GM12878 (cell line): ENCODE measurements at regions not wholly inside any gene's neighbourhood (a gene's known extent, or its start where the extent isn't known, plus 50 kb on each side); places are given as distances from the start of the nearest gene placed in this dataset.

Source experiments
- ATAC-seq: fragments of 200-7000 bp; cut with Tn5 transposase; 3 replicates; pipeline ENCODE4 v1.9.1; 2020; ENCODE audit warnings: mild to moderate bottlenecking, moderate library complexity
- BruUV-seq: library from RNA; stranded (reverse); fragments of 400-500 nt; replicated peaks from 2 replicates; lab custom pipeline; 2021; lab: Mats Ljungman, UMichigan
- CTCF ChIA-PET: fragments of 300-600 bp; sonication (Branson Sonifier 250); formaldehyde crosslinking; extraction: SDS; loops from one replicate; lab custom pipeline; 2021; ENCODE audit warnings: inconsistent platforms; lab: Yijun Ruan, JAX
- POLR2A ChIA-PET: fragments of 350-600 bp; formaldehyde crosslinking; extraction: SDS; loops from one replicate; lab custom pipeline; 2021; ENCODE audit warnings: inconsistent platforms; lab: Charles Lee
- RAD21 ChIA-PET: fragments of 300-600 bp; sonication (Branson Sonifier 250); formaldehyde crosslinking; loops from one replicate; lab custom pipeline; 2023; ENCODE audit warnings: antibody characterized with exemption; ENCODE audit not compliant: unreplicated experiment; lab: Charles Lee
- SMC1A ChIA-PET: fragments of 300-600 bp; sonication (Branson Sonifier 250); formaldehyde crosslinking; loops from one replicate; lab custom pipeline; 2023; ENCODE audit not compliant: unreplicated experiment, uncharacterized antibody; lab: Charles Lee
- DNase-seq: peaks from one replicate; pipeline ENCODE4 v3.0.0-alpha.2; 2011; ENCODE audit warnings: low read depth, low spot score
- FAIRE-seq: peaks from 3 replicates; lab custom pipeline; 2011; peaks lifted over from hg19 to GRCh38; lab: Jason Lieb, UNC
- H2AFZ ChIP-seq: 2 replicates; pipeline ENCODE4 v1.6.0; 2011; ENCODE audit warnings: low read depth, low read length, control low read depth; ENCODE audit not compliant: control insufficient read depth
- H3K27ac ChIP-seq: 2 replicates; pipeline ENCODE4 v1.5.1; 2011; ENCODE audit warnings: control low read depth; ENCODE audit not compliant: control insufficient read depth, insufficient read depth
- H3K27me3 ChIP-seq, 2 experiments: replicated peaks in 1 of 2; 2 replicates each; pipeline versions ENCODE4 v1.6.0 to v1.6.1; 2011; ENCODE audit warnings: low read length in 1 of 2; ENCODE audit not compliant: control insufficient read depth in 2 of 2, insufficient read depth in 2 of 2
- H3K36me3 ChIP-seq, 2 experiments: 2 replicates each; pipeline ENCODE4 v1.5.1; 2011; ENCODE audit warnings: low read length in 1 of 2; ENCODE audit not compliant: control insufficient read depth in 2 of 2, insufficient read depth in 2 of 2
- H3K4me1 ChIP-seq: 2 replicates; pipeline ENCODE4 v1.6.1; 2011; ENCODE audit warnings: mild to moderate bottlenecking, low read length, moderate library complexity, mixed read lengths; ENCODE audit not compliant: control insufficient read depth, insufficient read depth
- H3K4me2 ChIP-seq: 2 replicates; pipeline ENCODE4 v1.6.0; 2011; ENCODE audit warnings: control low read depth; ENCODE audit not compliant: control insufficient read depth, insufficient read depth
- H3K4me3 ChIP-seq: fragments of 200-600 bp; sonication (generic); 2 replicates; pipeline ENCODE4 v1.5.1; 2016
- H3K79me2 ChIP-seq: 2 replicates; pipeline ENCODE4 v1.6.0; 2011; ENCODE audit warnings: low read length; ENCODE audit not compliant: control insufficient read depth, insufficient read depth
- H3K9ac ChIP-seq: 2 replicates; pipeline ENCODE4 v1.8.0; 2011; ENCODE audit warnings: low read length, control low read depth, mixed read lengths; ENCODE audit not compliant: control insufficient read depth, insufficient read depth
- H3K9me3 ChIP-seq: replicated peaks from 3 replicates; pipeline ENCODE4 v1.5.1; 2011; ENCODE audit warnings: mild to moderate bottlenecking, low read length; ENCODE audit not compliant: control insufficient read depth, insufficient read depth
- H4K20me1 ChIP-seq: 2 replicates; pipeline ENCODE4 v1.6.0; 2011; ENCODE audit not compliant: control insufficient read depth, insufficient read depth
- BCL3 ChIP-seq: IDR thresholded peaks from 2 replicates; pipeline ENCODE4 v1.6.1; 2011; ENCODE audit warnings: borderline replicate concordance, low read depth, mild to moderate bottlenecking, moderate library complexity, low read length; ENCODE audit not compliant: insufficient read depth, poor library complexity, severe bottlenecking
- BCLAF1 ChIP-seq: fragments of 450-650 bp; IDR thresholded peaks from 2 replicates; pipeline ENCODE4 v1.6.1; 2017; ENCODE audit warnings: antibody characterized with exemption, mild to moderate bottlenecking, moderate library complexity
- ELK1 ChIP-seq: IDR thresholded peaks from 2 replicates; pipeline ENCODE4 v1.6.1; 2012; ENCODE audit warnings: low read depth, low read length, improper control_type of control experiment
- EP300 ChIP-seq, 2 experiments: fragments of 150-350 bp in 1 of 2; IDR thresholded peaks; 2 replicates each; pipeline ENCODE4 v1.6.1; 2011 to 2012; ENCODE audit warnings: low read depth in 2 of 2, low read length in 2 of 2, borderline replicate concordance in 1 of 2, improper control_type of control experiment in 1 of 2, inconsistent platforms in 1 of 2; ENCODE audit not compliant: control insufficient read depth in 1 of 2
- EZH2 ChIP-seq: IDR thresholded peaks from 2 replicates; pipeline ENCODE4 v1.6.1; 2012; ENCODE audit warnings: low read depth, mild to moderate bottlenecking, control low read depth, inconsistent platforms, low read length, borderline replicate concordance; ENCODE audit not compliant: control insufficient read depth
- IKZF1 ChIP-seq: fragments of 450-650 bp; conservative IDR thresholded peaks from 2 replicates; pipeline ENCODE4 v1.6.1; 2017; ENCODE audit warnings: antibody characterized with exemption, mild to moderate bottlenecking
- MEF2A ChIP-seq: IDR thresholded peaks from 2 replicates; pipeline ENCODE4 v1.6.1; 2011; ENCODE audit warnings: low read depth, mild to moderate bottlenecking, low read length, moderate library complexity; ENCODE audit not compliant: insufficient read depth
- RELA ChIP-seq: fragments of 450-650 bp; IDR thresholded peaks from 2 replicates; pipeline ENCODE4 v1.8.0; 2014; ENCODE audit warnings: borderline replicate concordance; ENCODE audit not compliant: partially characterized antibody
- RFX5 ChIP-seq: IDR thresholded peaks from 2 replicates; pipeline ENCODE4 v1.6.1; 2011; ENCODE audit warnings: low read depth, low read length, improper control_type of control experiment
- STAT1 ChIP-seq: fragments of 450-650 bp; conservative IDR thresholded peaks from 2 replicates; pipeline ENCODE4 v1.6.1; 2014; ENCODE audit warnings: antibody characterized with exemption, mild to moderate bottlenecking
- STAT3 ChIP-seq: IDR thresholded peaks from 2 replicates; pipeline ENCODE4 v1.6.1; 2011; ENCODE audit warnings: low read depth, low read length, improper control_type of control experiment
- TCF12 ChIP-seq: IDR thresholded peaks from 2 replicates; pipeline ENCODE4 v1.6.1; 2011; ENCODE audit warnings: low read depth, mild to moderate bottlenecking, low read length
- USF2 ChIP-seq: IDR thresholded peaks from 2 replicates; pipeline ENCODE4 v1.6.1; 2011; ENCODE audit warnings: low read depth, low read length, improper control_type of control experiment, borderline replicate concordance
- WGBS: methylation state at CpG from one replicate; pipeline ENCODE4 v1.1.6; 2016; ENCODE audit warnings: low lambda C conversion rate; ENCODE audit not compliant: insufficient replicate concordance, insufficient coverage; ENCODE audit errors: missing lambda C conversion rate; 5-methylcytosine and 5-hydroxymethylcytosine counted together
- in situ Hi-C: fragments of 300-500 bp; cut with MboI; formaldehyde crosslinking; loops from 9 replicates; pipeline ENCODE4 v1.14.3; 2018; ENCODE audit warnings: mixed read lengths
- intact Hi-C: fragments of 100-400 bp; cut with micrococcal nuclease; formaldehyde crosslinking; loops from one replicate; pipeline ENCODE4 v1.14.2; 2022; ENCODE audit not compliant: unreplicated experiment

- DNase-seq (no peak), ATAC-seq (no peak), FAIRE-seq (no peak)
- no peak overlapping the region for H3K4me3 ChIP-seq
- BruUV-seq: no TSS peak
- no peaks in the 10 kb centered on the region; a peak in 1 of 4 replicates for H3K36me3 ChIP-seq
- in situ Hi-C loops: no loop called here
- H3K79me2 ChIP-seq: no peaks in the 10 kb centered on the region
- no peak overlapping the region for H2AFZ ChIP-seq
- peaks cover 10% of the 10 kb centered on the region; the same call in 1 of the 2 replicates for H3K4me1 ChIP-seq
- H4K20me1 ChIP-seq: no peaks in the 10 kb centered on the region
- SMC1A ChIA-PET: interaction anchor here (0.8 to 9.0 kb wide), 4 partner anchors 8 to 37 kb away, joined by 3 to 125 read pairs (median 3); no protein-coding TSS in a partner anchor
- 42% methylated on average over 1 of the region's 1 CpG for WGBS
- RAD21 ChIA-PET: interaction anchor here (0.7 kb wide), 1 partner anchor 46 kb away, joined by 3 read pairs; no protein-coding TSS in a partner anchor
- H3K4me2 ChIP-seq: no peak overlapping the region
- no peaks in the 10 kb centered on the region for H3K27me3 ChIP-seq
- no peak overlapping the region for H3K9ac ChIP-seq
- CTCF ChIA-PET: no interaction called here
- peaks cover 2% of the 10 kb centered on the region; the same call in 1 of the 3 replicates for H3K9me3 ChIP-seq
- POLR2A ChIA-PET: no interaction called here
- TF ChIP-seq RFX5 (no peak), ELK1 (no peak), BCLAF1 (no peak), EZH2 (no peak), RELA (no peak), STAT3 (no peak), EP300 (IDR thresholded peaks at IDR 0.05; ENCODE audit: borderline replicate concordance in 1 of 2, control insufficient read depth in 1 of 2, low read depth in 2 of 2, low read length in 2 of 2) (no peak), TCF12 (no peak), MEF2A (no peak), BCL3 (no peak), IKZF1 (no peak), USF2 (no peak), STAT1 (no peak)
- H3K27ac ChIP-seq: no peak overlapping the region
- intact Hi-C loops: no loop called here
Observed at GRCh38 chr2:8255448-8255800, 426.4 kb upstream of the ID2 start.
